Upper lobe of right lung (tissue), 1 donor: ENCODE measurements at regions not wholly inside any gene's neighbourhood (a gene's known extent, or its start where the extent isn't known, plus 50 kb on each side); places are given as distances from the start of the nearest gene placed in this dataset.

Experiments used
- ATAC-seq: fragments of 200-7000 bp; cut with Tn5 transposase; one replicate; pipeline ENCODE4 v1.9.1; 2020; ENCODE audit warnings: mild to moderate bottlenecking, moderate library complexity
- DNase-seq: peaks from one replicate; pipeline ENCODE4 v3.0.0-alpha.2; 2020
- H3K27ac ChIP-seq: fragments of 200-600 bp; one replicate; pipeline ENCODE4 v1.8.0; 2022
- H3K27me3 ChIP-seq: fragments of 200-600 bp; one replicate; pipeline ENCODE4 v1.8.0; 2022; ENCODE audit warnings: mild to moderate bottlenecking
- H3K36me3 ChIP-seq: fragments of 200-600 bp; one replicate; pipeline ENCODE4 v1.8.0; 2022
- H3K4me1 ChIP-seq: fragments of 200-600 bp; one replicate; pipeline ENCODE4 v1.8.0; 2022
- H3K4me3 ChIP-seq: fragments of 200-600 bp; one replicate; pipeline ENCODE4 v1.8.0; 2022; ENCODE audit warnings: mild to moderate bottlenecking
- H3K9me3 ChIP-seq: fragments of 200-600 bp; one replicate; pipeline ENCODE4 v1.8.0; 2022
- intact Hi-C: fragments of 100-400 bp; cut with DNase I; formaldehyde crosslinking; loops from one replicate; pipeline ENCODE4 v1.11.0; 2022
- TF ChIP-seq, protein P1 (sequence below): fragments of 200-600 bp; IDR thresholded peaks from one replicate; pipeline ENCODE4 v1.8.0; 2022; ENCODE audit warnings: antibody characterized with exemption
- donor health status: DM: no; HTN: yes; CAD: no; lungs with severe emphysema.

DNA sequence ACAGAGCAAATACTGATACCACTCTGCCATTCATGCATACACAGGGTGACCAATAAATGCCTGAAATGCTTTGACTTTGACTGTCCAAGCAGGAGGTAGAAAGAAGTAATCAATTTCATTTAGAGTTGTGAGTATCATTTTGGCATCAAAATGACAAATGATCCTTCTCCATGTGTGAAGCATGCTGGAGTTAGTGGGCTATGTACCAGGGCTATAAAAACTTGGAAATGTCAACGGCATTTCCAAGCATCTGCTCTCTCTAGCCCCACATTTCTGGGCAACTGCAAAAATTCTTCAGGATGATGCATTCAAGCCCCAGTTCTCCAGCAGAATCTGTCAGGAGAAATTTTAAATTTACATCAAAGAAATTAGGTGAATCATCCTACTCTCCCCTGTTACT, 208.4 kb upstream of the PTBP2 start:
- Histone ChIP-seq H3K4me3 (no peak overlapping the region), H3K27ac (no peak overlapping the region), H3K27me3 (no peaks in the 10 kb centered on the region), H3K9me3 (no peaks in the 10 kb centered on the region), H3K36me3 (no peaks in the 10 kb centered on the region), H3K4me1 (no peaks in the 10 kb centered on the region)
- TF ChIP-seq, protein P1, sequence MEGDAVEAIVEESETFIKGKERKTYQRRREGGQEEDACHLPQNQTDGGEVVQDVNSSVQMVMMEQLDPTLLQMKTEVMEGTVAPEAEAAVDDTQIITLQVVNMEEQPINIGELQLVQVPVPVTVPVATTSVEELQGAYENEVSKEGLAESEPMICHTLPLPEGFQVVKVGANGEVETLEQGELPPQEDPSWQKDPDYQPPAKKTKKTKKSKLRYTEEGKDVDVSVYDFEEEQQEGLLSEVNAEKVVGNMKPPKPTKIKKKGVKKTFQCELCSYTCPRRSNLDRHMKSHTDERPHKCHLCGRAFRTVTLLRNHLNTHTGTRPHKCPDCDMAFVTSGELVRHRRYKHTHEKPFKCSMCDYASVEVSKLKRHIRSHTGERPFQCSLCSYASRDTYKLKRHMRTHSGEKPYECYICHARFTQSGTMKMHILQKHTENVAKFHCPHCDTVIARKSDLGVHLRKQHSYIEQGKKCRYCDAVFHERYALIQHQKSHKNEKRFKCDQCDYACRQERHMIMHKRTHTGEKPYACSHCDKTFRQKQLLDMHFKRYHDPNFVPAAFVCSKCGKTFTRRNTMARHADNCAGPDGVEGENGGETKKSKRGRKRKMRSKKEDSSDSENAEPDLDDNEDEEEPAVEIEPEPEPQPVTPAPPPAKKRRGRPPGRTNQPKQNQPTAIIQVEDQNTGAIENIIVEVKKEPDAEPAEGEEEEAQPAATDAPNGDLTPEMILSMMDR, result no peak
- ATAC-seq, result no peak
- DNase-seq, result no peak
- intact Hi-C loops, result no loop called here

DNA sequence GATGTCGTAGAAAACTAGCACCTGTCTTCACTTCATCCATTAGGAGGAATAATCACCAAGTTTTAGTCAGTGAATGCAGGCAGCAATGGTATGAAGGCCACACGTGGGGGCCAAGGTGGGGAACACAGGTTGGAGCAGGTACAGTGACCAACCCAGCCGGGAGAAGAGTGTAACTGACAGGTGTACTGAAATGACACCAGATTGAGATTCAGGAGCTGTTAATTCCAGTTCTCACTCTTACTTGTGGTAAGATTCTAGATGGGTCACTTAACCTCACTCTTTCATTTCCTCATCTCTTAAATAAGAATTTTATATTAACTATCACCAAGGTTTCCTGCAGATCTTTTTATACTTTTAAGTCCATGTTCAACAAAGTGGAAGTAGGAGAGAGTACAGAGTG, 206.2 kb upstream of the PTBP2 start:
- no peaks in the 10 kb centered on the region for H3K4me1 ChIP-seq
- H3K4me3 ChIP-seq, result no peak overlapping the region
- H3K27ac ChIP-seq, result no peak overlapping the region
- no peak for DNase-seq
- H3K9me3 ChIP-seq, result no peaks in the 10 kb centered on the region
- TF ChIP-seq, protein P1, result no peak
- intact Hi-C loops, result no loop called here
- H3K27me3 ChIP-seq, result no peaks in the 10 kb centered on the region
- ATAC-seq, result no peak
- H3K36me3 ChIP-seq, result no peaks in the 10 kb centered on the region

DNA sequence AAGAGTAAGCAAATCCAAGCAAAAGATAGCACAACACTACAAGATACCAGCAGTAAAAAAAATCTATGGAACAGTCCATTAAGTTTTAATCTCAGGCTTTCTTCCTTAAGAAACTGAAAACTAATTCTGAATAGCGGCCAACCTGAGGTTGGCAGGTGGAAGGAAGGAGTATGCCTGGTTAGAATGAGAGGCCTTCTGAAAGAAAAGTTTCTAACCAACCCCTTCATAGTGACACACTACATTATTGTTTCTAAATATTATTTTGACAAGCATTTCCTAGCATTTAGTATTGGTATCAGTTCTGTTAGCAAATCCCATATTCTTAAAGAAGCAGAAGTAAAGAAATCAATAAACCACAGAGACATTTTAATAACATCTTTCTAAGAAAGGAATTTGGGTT, 205.7 kb upstream of the PTBP2 start:
- Histone ChIP-seq H3K9me3 (no peaks in the 10 kb centered on the region), H3K4me3 (no peak overlapping the region), H3K36me3 (no peaks in the 10 kb centered on the region), H3K4me1 (no peaks in the 10 kb centered on the region), H3K27ac (no peak overlapping the region), H3K27me3 (no peaks in the 10 kb centered on the region)
- intact Hi-C loops, result no loop called here
- DNase-seq (no peak), ATAC-seq (no peak)
- TF ChIP-seq, protein P1, result no peak

DNA sequence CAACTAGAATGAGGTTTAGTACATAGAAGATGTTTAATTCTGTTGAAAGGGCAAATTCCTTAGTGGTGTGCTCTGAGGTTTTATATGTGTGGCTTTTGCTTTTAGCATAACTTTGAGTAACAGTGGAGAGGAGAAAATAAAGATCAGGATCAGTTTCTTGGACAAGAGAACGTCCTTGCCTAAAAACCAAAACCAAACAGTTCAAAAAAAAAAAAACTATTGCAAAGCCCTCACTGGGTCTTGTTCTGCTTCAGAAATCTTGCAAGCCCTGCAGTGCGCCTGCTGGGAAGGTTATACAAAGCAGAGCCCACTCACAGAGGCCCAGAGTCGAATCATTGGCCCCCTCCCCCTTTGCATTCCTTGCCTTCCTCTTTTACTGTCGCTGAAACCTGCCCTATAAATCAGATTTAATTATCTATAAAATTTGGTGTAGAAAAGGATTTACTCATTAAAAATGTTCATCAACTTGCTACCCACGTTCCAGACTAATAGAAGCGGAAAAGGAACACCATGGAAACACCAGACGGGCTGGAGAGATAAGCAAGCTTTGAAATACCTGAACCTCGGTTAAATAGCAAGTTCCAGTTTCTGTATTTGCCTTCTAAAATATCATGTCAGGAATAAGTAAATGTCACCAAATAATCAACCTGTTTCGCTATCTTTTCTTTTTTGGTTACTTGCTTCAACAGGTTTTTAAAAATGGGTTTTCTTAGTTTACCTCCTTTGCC, 201.6 kb upstream of the PTBP2 start:
- Histone ChIP-seq H3K27me3 (no peaks in the 10 kb centered on the region), H3K27ac (no peak overlapping the region), H3K9me3 (no peaks in the 10 kb centered on the region), H3K4me1 (no peaks in the 10 kb centered on the region), H3K36me3 (no peaks in the 10 kb centered on the region), H3K4me3 (no peak overlapping the region)
- ATAC-seq (no peak), DNase-seq (no peak)
- intact Hi-C loops, result no loop called here
- TF ChIP-seq, protein P1, result no peak

DNA sequence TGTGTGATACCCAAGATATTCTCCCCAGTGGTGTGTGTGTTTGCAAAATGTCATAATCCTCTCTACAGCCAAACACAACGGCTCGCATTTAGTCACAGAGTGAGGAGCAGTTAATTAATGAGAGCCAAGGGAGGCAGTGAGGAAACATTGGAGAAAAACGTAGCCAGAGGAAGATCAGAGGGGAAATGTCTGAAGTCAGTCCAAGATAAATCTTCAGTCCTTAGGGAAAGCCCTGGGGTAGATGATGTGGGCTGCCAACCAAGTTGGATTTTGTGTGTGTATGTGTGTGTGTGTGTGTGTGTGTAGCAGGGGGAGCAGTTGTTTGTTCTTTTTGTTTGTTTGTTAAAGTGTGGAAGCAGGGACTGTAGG, 201.0 kb upstream of the PTBP2 start:
- ATAC-seq, result no peak

More for the DNA sequence above, 201.0 kb upstream of the PTBP2 start:
- intact Hi-C loops, result no loop called here
- H3K4me3 ChIP-seq, result no peak overlapping the region
- H3K36me3 ChIP-seq, result no peaks in the 10 kb centered on the region
- no peaks in the 10 kb centered on the region for H3K9me3 ChIP-seq
- no peak for DNase-seq
- H3K27me3 ChIP-seq, result no peaks in the 10 kb centered on the region
- no peaks in the 10 kb centered on the region for H3K4me1 ChIP-seq
- TF ChIP-seq, protein P1, result no peak
- H3K27ac ChIP-seq, result no peak overlapping the region
